GM18873 (cell line): ENCODE measurements at regions not wholly inside any gene's neighbourhood (a gene's known extent, or its start where the extent isn't known, plus 50 kb on each side); places are given as distances from the start of the nearest gene placed in this dataset.
"Not testable (repeated sequence)": the region's sequence is repeated elsewhere in the genome, so short reads cannot be mapped to it uniquely, and the experiment has no call there.

Source experiments
- ATAC-seq: cut with Tn5 transposase; IDR thresholded peaks from one replicate; pipeline ENCODE4 v1.9.1; 2021; ENCODE audit warnings: mild to moderate bottlenecking, moderate library complexity, moderate number of reproducible peaks; ENCODE audit not compliant: unreplicated experiment, low FRiP score

- ATAC-seq: no peak
Observed at GRCh38 chr11:103584021-103584420, 452.4 kb upstream of the DDI1 start.

- no peak for ATAC-seq
Observed at GRCh38 chr11:103584720-103585119, 451.7 kb upstream of the DDI1 start.

- ATAC-seq: no peak
Observed at GRCh38 chr11:103585401-103585800, 451.0 kb upstream of the DDI1 start.

GRCh38 chr11:103585911-103586310 is 450.5 kb upstream of the DDI1 start:
- ATAC-seq: no peak

- no peak for ATAC-seq
Observed at GRCh38 chr11:103586756-103587155, 449.7 kb upstream of the DDI1 start.

- no peak for ATAC-seq
Observed at GRCh38 chr11:103587901-103588788, 448.3 kb upstream of the DDI1 start.

- ATAC-seq: no peak
Observed at GRCh38 chr11:103591554-103591953, 444.9 kb upstream of the DDI1 start.

GRCh38 chr11:103594283-103594682 is 442.2 kb upstream of the DDI1 start:
- no peak for ATAC-seq

- no peak for ATAC-seq
Observed at GRCh38 chr11:103596315-103596714, 440.1 kb upstream of the DDI1 start.

- ATAC-seq: peak; percentile 87
Observed at GRCh38 chr11:103601225-103601846, 435.1 kb upstream of the DDI1 start.

GRCh38 chr11:103602840-103603239 is 433.6 kb upstream of the DDI1 start:
- no peak for ATAC-seq

GRCh38 chr11:103604310-103604709 is 432.1 kb upstream of the DDI1 start:
- ATAC-seq: no peak

- ATAC-seq: no peak
Observed at GRCh38 chr11:103608566-103608965, 427.9 kb upstream of the DDI1 start.

GRCh38 chr11:103609117-103610066 is 427.0 kb upstream of the DDI1 start:
- ATAC-seq: no peak

- no peak for ATAC-seq
Observed at GRCh38 chr11:103610435-103610834, 426.0 kb upstream of the DDI1 start.

GRCh38 chr11:103611526-103612260 is 424.7 kb upstream of the DDI1 start:
- ATAC-seq: not testable (repeated sequence)

- not testable (repeated sequence) for ATAC-seq
Observed at GRCh38 chr11:103612451-103612850, 424.0 kb upstream of the DDI1 start.

GRCh38 chr11:103616586-103616985 is 419.9 kb upstream of the DDI1 start:
- ATAC-seq: not testable (repeated sequence)

- ATAC-seq: no peak
Observed at GRCh38 chr11:103618528-103618927, 417.9 kb upstream of the DDI1 start.

GRCh38 chr11:103619480-103619879 is 417.0 kb upstream of the DDI1 start:
- ATAC-seq: no peak
